A673 (cell line): ENCODE measurements at regions not wholly inside any gene's neighbourhood (a gene's known extent, or its start where the extent isn't known, plus 50 kb on each side); places are given as distances from the start of the nearest gene placed in this dataset.

Experiments
- BruUV-seq: library from RNA; stranded (reverse); fragments of 400-500 nt; replicated peaks from 2 replicates; lab custom pipeline; 2021; lab: Mats Ljungman, UMichigan
- CTCF ChIA-PET: fragments of 300-600 bp; sonication (Branson Sonifier 250); formaldehyde crosslinking; loops from one replicate; lab custom pipeline; 2022; ENCODE audit warnings: antibody characterized with exemption; lab: Charles Lee
- POLR2A ChIA-PET: fragments of 300-600 bp; sonication (Branson Sonifier 250); formaldehyde crosslinking; loops from one replicate; lab custom pipeline; 2022; ENCODE audit warnings: antibody characterized with exemption; ENCODE audit not compliant: low non-redundant PET; lab: Charles Lee
- DNase-seq: peaks from one replicate; pipeline ENCODE4 v3.0.0-alpha.2; 2015; ENCODE audit warnings: low spot score
- H3K27ac ChIP-seq: fragments of 200-600 bp; sonication (generic); 2 replicates; pipeline ENCODE4 v1.5.1; 2016; ENCODE audit warnings: mixed run types, low read depth, mild to moderate bottlenecking, mixed read lengths, antibody characterized with exemption, low read length; ENCODE audit not compliant: poor library complexity, severe bottlenecking
- H3K27me3 ChIP-seq: fragments of 200-600 bp; sonication (generic); replicated peaks from 2 replicates; pipeline ENCODE4 v1.6.1; 2017; ENCODE audit warnings: mixed run types, low read depth, mild to moderate bottlenecking, mixed read lengths, antibody characterized with exemption, low read length; ENCODE audit not compliant: insufficient read depth, poor library complexity
- H3K36me3 ChIP-seq: fragments of 200-600 bp; sonication (generic); 2 replicates; pipeline ENCODE4 v1.6.1; 2016; ENCODE audit warnings: mixed run types, mild to moderate bottlenecking, mixed read lengths, antibody characterized with exemption, low read length; ENCODE audit not compliant: insufficient read depth, poor library complexity, severe bottlenecking
- H3K4me1 ChIP-seq: fragments of 200-600 bp; sonication (generic); 2 replicates; pipeline ENCODE4 v1.6.1; 2017; ENCODE audit warnings: mixed run types, mild to moderate bottlenecking, mixed read lengths, antibody characterized with exemption, low read length; ENCODE audit not compliant: insufficient read depth, poor library complexity, severe bottlenecking
- H3K4me3 ChIP-seq: fragments of 200-600 bp; sonication (generic); 2 replicates; pipeline ENCODE4 v1.5.1; 2016; ENCODE audit warnings: low read depth, mixed run types, mild to moderate bottlenecking, mixed read lengths, low read length; ENCODE audit not compliant: poor library complexity, severe bottlenecking
- H3K9me3 ChIP-seq: fragments of 200-600 bp; sonication (generic); 2 replicates; pipeline ENCODE4 v1.6.1; 2016; ENCODE audit warnings: mixed run types, low read depth, mild to moderate bottlenecking, mixed read lengths, antibody characterized with exemption, low read length; ENCODE audit not compliant: poor library complexity, severe bottlenecking
- CTCF ChIP-seq: fragments of 300-800, 200-600 bp; sonication (generic); conservative IDR thresholded peaks from 2 replicates; pipeline ENCODE4 v1.5.1; 2017; ENCODE audit warnings: low read depth, mild to moderate bottlenecking, antibody characterized with exemption, low read length, moderate library complexity, mixed read lengths
- EZH2 ChIP-seq: fragments of 200-600 bp; sonication (generic); IDR thresholded peaks from 2 replicates; pipeline ENCODE4 v1.6.1; 2017; ENCODE audit warnings: borderline replicate concordance, low read depth, mild to moderate bottlenecking, mixed read lengths, antibody characterized with exemption, low read length; ENCODE audit not compliant: poor library complexity, severe bottlenecking
- intact Hi-C: fragments of 100-400 bp; cut with micrococcal nuclease; formaldehyde crosslinking; loops from one replicate; pipeline ENCODE4 v1.10.0; 2022; ENCODE audit not compliant: unreplicated experiment

- no peaks in the 10 kb centered on the region for H3K9me3 ChIP-seq
- TF ChIP-seq CTCF (no peak), EZH2 (no peak)
- intact Hi-C loops: no loop called here
- no peaks in the 10 kb centered on the region for H3K36me3 ChIP-seq
- CTCF ChIA-PET: no interaction called here
- H3K27ac ChIP-seq: no peak overlapping the region
- no TSS peak for BruUV-seq
- H3K4me1 ChIP-seq: no peaks in the 10 kb centered on the region
- H3K27me3 ChIP-seq: no peaks in the 10 kb centered on the region
- no peak overlapping the region for H3K4me3 ChIP-seq
- POLR2A ChIA-PET: interaction anchor here (0.6 kb wide), 1 partner anchor 98 kb away, joined by 3 read pairs; no protein-coding TSS in a partner anchor
- DNase-seq: no peak
Observed at GRCh38 chr6:163694072-163694471, 279.6 kb downstream of the QKI start.

GRCh38 chr6:163691049-163691448 is 276.5 kb downstream of the QKI start:
- ChIA-PET POLR2A (no interaction called here), CTCF (interaction anchor here (0.7 kb wide), 1 partner anchor 379 kb away, joined by 3 read pairs; no protein-coding TSS in a partner anchor)
- BruUV-seq: no TSS peak

GRCh38 chr6:163688739-163689362 is 274.3 kb downstream of the QKI start:
- no peak for DNase-seq
- intact Hi-C loops: no loop called here
- POLR2A ChIA-PET: no interaction called here
- BruUV-seq: no TSS peak
- no peaks in the 10 kb centered on the region for H3K9me3 ChIP-seq
- H3K36me3 ChIP-seq: no peaks in the 10 kb centered on the region
- TF ChIP-seq EZH2 (no peak), CTCF (no peak)
- H3K4me3 ChIP-seq: no peak overlapping the region
- H3K4me1 ChIP-seq: no peaks in the 10 kb centered on the region
- no peak overlapping the region for H3K27ac ChIP-seq
- CTCF ChIA-PET: no interaction called here
- no peaks in the 10 kb centered on the region for H3K27me3 ChIP-seq

More at GRCh38 chr6:163691049-163691448, 276.5 kb downstream of the QKI start:
- H3K27ac ChIP-seq: no peak overlapping the region
- TF ChIP-seq CTCF (no peak), EZH2 (no peak)
- H3K36me3 ChIP-seq: no peaks in the 10 kb centered on the region
- H3K9me3 ChIP-seq: no peaks in the 10 kb centered on the region
- H3K4me1 ChIP-seq: no peaks in the 10 kb centered on the region
- H3K27me3 ChIP-seq: no peaks in the 10 kb centered on the region
- intact Hi-C loops: no loop called here
- H3K4me3 ChIP-seq: no peak overlapping the region
- DNase-seq: no peak
